ENCODE measurements at regions not wholly inside any gene's neighbourhood (a gene's known extent, or its start where the extent isn't known, plus 50 kb on each side); places are given as distances from the start of the nearest gene placed in this dataset.

DNA sequence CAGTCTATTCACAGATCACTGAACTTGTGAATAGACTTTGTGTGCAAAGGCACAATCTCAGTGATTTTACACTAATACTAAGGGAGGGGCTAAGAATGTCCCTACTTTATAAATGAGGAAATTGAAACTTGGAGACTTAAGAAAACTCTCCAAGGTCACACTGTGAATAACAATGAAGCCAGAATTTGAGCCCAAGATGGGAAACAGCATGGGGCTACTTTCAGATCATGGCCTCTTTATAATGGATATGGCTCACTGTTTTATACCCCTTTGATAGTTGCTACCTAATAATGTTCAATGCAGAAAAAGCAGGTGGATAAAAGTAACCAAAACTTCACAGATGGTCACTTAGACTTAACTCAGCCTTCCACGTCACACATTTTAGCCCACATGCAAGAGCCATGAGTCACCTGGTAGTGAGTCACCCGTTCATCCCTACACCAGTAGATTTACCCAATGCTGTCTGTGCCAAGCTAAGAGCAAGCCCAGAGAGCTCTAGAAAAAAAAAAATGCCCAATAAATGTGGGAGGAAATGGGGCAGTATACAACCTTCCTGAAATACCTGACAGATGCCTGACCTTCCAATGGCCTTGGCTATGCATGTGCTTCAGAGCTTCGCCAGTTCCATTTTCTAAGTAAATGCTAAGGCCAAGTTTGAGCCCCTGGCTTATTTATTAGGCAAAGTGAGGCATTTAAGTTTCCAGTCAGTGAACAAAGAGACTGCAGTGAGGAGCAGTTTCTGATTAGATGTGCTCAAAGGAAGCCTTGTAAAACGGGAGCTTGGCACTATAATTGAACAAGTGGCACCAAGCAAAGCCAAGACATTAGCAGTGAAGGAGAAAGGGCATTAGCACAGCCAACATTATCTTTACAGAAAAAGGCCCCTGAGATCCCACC lies 219.7 kb downstream of the TMEM114 start:
- TF ChIP-seq SPI1 (IDR thresholded peaks at IDR 0.05; ENCODE audit: low read depth, low read length) (no peak), POU2F2 (IDR thresholded peaks at IDR 0.05; ENCODE audit: low read depth, low read length) (no peak), POLR2A (IDR thresholded peaks at IDR 0.05; ENCODE audit: low read depth, low read length) (no peak), POLR2AphosphoS5 (IDR thresholded peaks at IDR 0.05; ENCODE audit: low read depth, low read length) (no peak), TAF1 (IDR thresholded peaks at IDR 0.05; ENCODE audit: low read depth, low read length) (no peak), PAX5 (IDR thresholded peaks at IDR 0.05; ENCODE audit: insufficient read depth, low read length, severe bottlenecking) (no peak)
- FAIRE-seq (no peak), DNase-seq (ENCODE audit: insufficient read length, low spot score) (no peak)

- TF ChIP-seq POLR2AphosphoS5 (IDR thresholded peaks at IDR 0.05; ENCODE audit: low read depth, low read length) (no peak), TAF1 (IDR thresholded peaks at IDR 0.05; ENCODE audit: low read depth, low read length) (no peak), POU2F2 (IDR thresholded peaks at IDR 0.05; ENCODE audit: low read depth, low read length) (no peak), POLR2A (IDR thresholded peaks at IDR 0.05; ENCODE audit: low read depth, low read length) (no peak), SPI1 (IDR thresholded peaks at IDR 0.05; ENCODE audit: low read depth, low read length) (no peak), PAX5 (IDR thresholded peaks at IDR 0.05; ENCODE audit: insufficient read depth, low read length, severe bottlenecking) (no peak)
- FAIRE-seq (no peak), DNase-seq (ENCODE audit: insufficient read length, low spot score) (no peak)
Observed at GRCh38 chr16:8358937-8359336, 231.4 kb downstream of the TMEM114 start.

GRCh38 chr16:8355675-8356074 lies 234.6 kb downstream of the TMEM114 start:
- FAIRE-seq (no peak), DNase-seq (ENCODE audit: insufficient read length, low spot score) (no peak)
- TF ChIP-seq SPI1 (IDR thresholded peaks at IDR 0.05; ENCODE audit: low read depth, low read length), result no peak
- no peak for TF ChIP-seq PAX5 (IDR thresholded peaks at IDR 0.05; ENCODE audit: insufficient read depth, low read length, severe bottlenecking)

DNA sequence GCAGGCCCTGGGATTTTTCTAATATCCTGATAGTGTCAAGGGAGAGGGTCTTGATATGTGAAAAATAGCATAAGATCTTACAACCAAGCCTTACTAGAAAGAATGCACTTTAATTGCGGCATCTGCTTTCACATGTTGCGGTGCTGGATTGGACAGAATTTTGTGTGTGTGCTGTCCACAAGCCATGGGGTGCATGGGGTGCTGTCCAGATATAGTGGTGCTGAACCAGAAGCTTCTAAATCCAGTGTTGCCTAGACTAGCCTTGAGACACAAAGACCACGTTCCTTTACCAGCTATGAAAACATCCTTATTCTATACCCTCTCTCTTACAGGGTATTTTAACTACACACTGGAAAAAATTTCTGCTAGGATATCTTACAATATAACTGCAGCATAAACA lies 244.0 kb downstream of the TMEM114 start:
- FAIRE-seq, result no peak
- DNase-seq (ENCODE audit: insufficient read length, low spot score), result no peak
- no peak for TF ChIP-seq POU2F2 (IDR thresholded peaks at IDR 0.05; ENCODE audit: low read depth, low read length)
- no peak for TF ChIP-seq TAF1 (IDR thresholded peaks at IDR 0.05; ENCODE audit: low read depth, low read length)
- no peak for TF ChIP-seq POLR2A (IDR thresholded peaks at IDR 0.05; ENCODE audit: low read depth, low read length)
- no peak for TF ChIP-seq SPI1 (IDR thresholded peaks at IDR 0.05; ENCODE audit: low read depth, low read length)
- TF ChIP-seq PAX5 (IDR thresholded peaks at IDR 0.05; ENCODE audit: insufficient read depth, low read length, severe bottlenecking), result no peak
- TF ChIP-seq POLR2AphosphoS5 (IDR thresholded peaks at IDR 0.05; ENCODE audit: low read depth, low read length), result no peak

GRCh38 chr16:8342276-8342675 lies 248.0 kb downstream of the TMEM114 start:
- FAIRE-seq, result no peak
- no peak for DNase-seq (ENCODE audit: insufficient read length, low spot score)
- TF ChIP-seq TAF1 (IDR thresholded peaks at IDR 0.05; ENCODE audit: low read depth, low read length) (no peak), POLR2AphosphoS5 (IDR thresholded peaks at IDR 0.05; ENCODE audit: low read depth, low read length) (no peak), POLR2A (IDR thresholded peaks at IDR 0.05; ENCODE audit: low read depth, low read length) (no peak), PAX5 (IDR thresholded peaks at IDR 0.05; ENCODE audit: insufficient read depth, low read length, severe bottlenecking) (no peak), POU2F2 (IDR thresholded peaks at IDR 0.05; ENCODE audit: low read depth, low read length) (no peak), SPI1 (IDR thresholded peaks at IDR 0.05; ENCODE audit: low read depth, low read length) (no peak)

DNA sequence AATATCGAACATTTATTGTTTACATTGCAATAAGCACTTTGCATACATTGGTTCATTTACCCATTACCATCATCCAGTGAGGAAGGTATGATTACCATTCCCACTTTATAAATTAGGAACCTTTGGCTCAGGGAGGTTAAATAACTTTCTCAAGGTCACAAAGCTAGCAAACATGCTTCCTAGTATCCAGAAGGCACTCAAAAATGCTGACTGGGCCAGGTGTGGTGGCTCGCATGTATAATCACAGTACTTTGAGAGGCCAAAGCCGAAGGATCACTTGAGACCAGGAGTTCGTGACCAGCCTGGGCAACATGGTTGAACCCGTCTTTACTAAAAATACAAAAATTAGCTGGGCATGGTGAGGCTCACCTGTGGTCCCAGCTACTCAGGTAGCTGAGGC lies 259.6 kb downstream of the TMEM114 start:
- DNase-seq (ENCODE audit: insufficient read length, low spot score) (no peak), FAIRE-seq (no peak)
- no peak for TF ChIP-seq POU2F2 (IDR thresholded peaks at IDR 0.05; ENCODE audit: low read depth, low read length)
- no peak for TF ChIP-seq POLR2A (IDR thresholded peaks at IDR 0.05; ENCODE audit: low read depth, low read length)
- TF ChIP-seq TAF1 (IDR thresholded peaks at IDR 0.05; ENCODE audit: low read depth, low read length), result no peak
- no peak for TF ChIP-seq POLR2AphosphoS5 (IDR thresholded peaks at IDR 0.05; ENCODE audit: low read depth, low read length)
- no peak for TF ChIP-seq PAX5 (IDR thresholded peaks at IDR 0.05; ENCODE audit: insufficient read depth, low read length, severe bottlenecking)
- no peak for TF ChIP-seq SPI1 (IDR thresholded peaks at IDR 0.05; ENCODE audit: low read depth, low read length)

GRCh38 chr16:8326232-8326631 lies 264.1 kb downstream of the TMEM114 start:
- DNase-seq (ENCODE audit: insufficient read length, low spot score), result no peak
- no peak for FAIRE-seq
- TF ChIP-seq SPI1 (IDR thresholded peaks at IDR 0.05; ENCODE audit: low read depth, low read length) (no peak), POLR2AphosphoS5 (IDR thresholded peaks at IDR 0.05; ENCODE audit: low read depth, low read length) (no peak), PAX5 (IDR thresholded peaks at IDR 0.05; ENCODE audit: insufficient read depth, low read length, severe bottlenecking) (no peak), POLR2A (IDR thresholded peaks at IDR 0.05; ENCODE audit: low read depth, low read length) (no peak), TAF1 (IDR thresholded peaks at IDR 0.05; ENCODE audit: low read depth, low read length) (no peak), POU2F2 (IDR thresholded peaks at IDR 0.05; ENCODE audit: low read depth, low read length) (no peak)

- FAIRE-seq (no peak), DNase-seq (ENCODE audit: insufficient read length, low spot score) (no peak)
- no peak for TF ChIP-seq SPI1 (IDR thresholded peaks at IDR 0.05; ENCODE audit: low read depth, low read length)
- TF ChIP-seq POU2F2 (IDR thresholded peaks at IDR 0.05; ENCODE audit: low read depth, low read length), result no peak
- no peak for TF ChIP-seq TAF1 (IDR thresholded peaks at IDR 0.05; ENCODE audit: low read depth, low read length)
- no peak for TF ChIP-seq PAX5 (IDR thresholded peaks at IDR 0.05; ENCODE audit: insufficient read depth, low read length, severe bottlenecking)
- no peak for TF ChIP-seq POLR2AphosphoS5 (IDR thresholded peaks at IDR 0.05; ENCODE audit: low read depth, low read length)
- no peak for TF ChIP-seq POLR2A (IDR thresholded peaks at IDR 0.05; ENCODE audit: low read depth, low read length)
Observed at GRCh38 chr16:8323153-8323552, 267.2 kb downstream of the TMEM114 start.

GRCh38 chr16:8320131-8320530 lies 270.2 kb downstream of the TMEM114 start:
- FAIRE-seq (no peak), DNase-seq (ENCODE audit: insufficient read length, low spot score) (no peak)
- no peak for TF ChIP-seq TAF1 (IDR thresholded peaks at IDR 0.05; ENCODE audit: low read depth, low read length)
- TF ChIP-seq SPI1 (IDR thresholded peaks at IDR 0.05; ENCODE audit: low read depth, low read length), result no peak
- no peak for TF ChIP-seq POLR2AphosphoS5 (IDR thresholded peaks at IDR 0.05; ENCODE audit: low read depth, low read length)
- no peak for TF ChIP-seq POU2F2 (IDR thresholded peaks at IDR 0.05; ENCODE audit: low read depth, low read length)
- TF ChIP-seq POLR2A (IDR thresholded peaks at IDR 0.05; ENCODE audit: low read depth, low read length), result no peak
- no peak for TF ChIP-seq PAX5 (IDR thresholded peaks at IDR 0.05; ENCODE audit: insufficient read depth, low read length, severe bottlenecking)

Data from GM12891 (cell line).